C1 segment of cervical spinal cord (tissue), 14 donors: ENCODE measurements at regions not wholly inside any gene's neighbourhood (a gene's known extent, or its start where the extent isn't known, plus 50 kb on each side); places are given as distances from the start of the nearest gene placed in this dataset.
A peak's percentile ranks its signal among the peaks of the same experiment; 100 is the strongest.

Experiments used
- DNase-seq, 14 donors: peaks; one replicate each; lab custom pipeline; 2025; lab: John Stamatoyannopoulos, UW

- no peak for DNase-seq
These were observed 189.9 kb downstream of the FOXD2 start for GRCh38 chr1:47627471-47628370.

- DNase-seq: no peak
These were observed 191.4 kb downstream of the FOXD2 start for GRCh38 chr1:47629201-47629600.

DNA sequence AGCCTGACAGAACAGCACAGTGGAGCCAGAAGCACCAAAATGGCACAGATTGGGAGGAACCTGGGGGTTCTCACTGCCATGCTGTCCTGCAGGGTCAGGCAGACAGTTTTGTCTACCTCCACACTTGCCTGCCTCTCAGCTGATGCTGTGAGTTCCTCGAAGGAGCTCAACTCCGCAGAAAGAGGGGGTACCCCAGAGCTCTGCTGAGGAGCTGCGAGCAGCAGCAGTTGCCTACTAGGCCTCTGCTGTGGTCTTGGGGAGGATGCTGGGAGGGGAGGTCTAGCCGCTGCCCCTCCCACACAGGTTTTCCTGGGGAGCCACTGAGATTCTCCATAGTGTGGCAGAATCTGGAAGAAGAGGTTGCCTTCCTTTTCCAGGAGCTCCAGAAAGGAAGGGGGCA, 192.5 kb downstream of the FOXD2 start:
- no peak for DNase-seq

- no peak for DNase-seq
These were observed 193.7 kb downstream of the FOXD2 start for GRCh38 chr1:47631411-47631995.

DNA sequence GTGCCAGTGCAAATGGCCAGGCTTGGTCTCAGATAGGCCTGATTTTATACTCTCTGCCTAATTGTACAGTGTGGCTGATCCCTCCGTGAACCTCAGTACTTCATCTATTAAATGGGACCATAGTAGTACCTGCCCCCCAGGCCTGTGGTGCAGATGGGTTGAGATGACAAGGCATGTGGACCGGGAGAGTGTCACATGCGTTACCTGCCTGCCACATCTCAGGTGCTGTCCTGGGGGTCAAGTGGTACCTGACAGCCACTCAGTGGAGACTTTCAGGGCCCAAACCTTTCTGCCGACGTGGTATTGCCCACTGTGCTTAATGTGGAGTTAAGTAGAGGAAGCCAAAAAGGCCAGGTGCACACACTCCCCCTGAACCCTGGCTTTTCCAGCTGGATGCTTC, 197.3 kb downstream of the FOXD2 start:
- DNase-seq: no peak

- DNase-seq: no peak
These were observed 197.8 kb downstream of the FOXD2 start for GRCh38 chr1:47635597-47635996.

GRCh38 chr1:47637111-47637685, 199.4 kb downstream of the FOXD2 start:
- DNase-seq: no peak

DNA sequence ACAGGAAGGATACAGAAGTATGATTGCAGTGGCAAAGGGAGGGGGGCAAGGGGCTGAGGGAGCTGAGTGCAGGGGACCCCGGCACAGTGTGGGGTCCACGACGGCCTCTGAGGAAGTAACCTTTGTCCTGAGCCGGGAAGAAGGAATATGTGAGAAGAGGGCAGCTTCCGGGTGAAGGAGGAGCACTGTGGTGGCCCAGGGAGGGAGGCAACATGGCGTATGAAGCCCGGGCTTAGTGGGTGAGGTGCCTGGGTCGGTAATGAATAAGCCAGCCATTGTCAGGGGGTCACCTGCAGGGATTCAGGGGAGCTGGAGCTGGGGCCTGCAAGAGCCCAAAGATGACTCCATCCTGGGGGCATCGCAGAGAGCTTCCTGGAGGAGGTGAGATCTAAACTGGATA, 200.4 kb downstream of the FOXD2 start:
- DNase-seq: no peak

DNA sequence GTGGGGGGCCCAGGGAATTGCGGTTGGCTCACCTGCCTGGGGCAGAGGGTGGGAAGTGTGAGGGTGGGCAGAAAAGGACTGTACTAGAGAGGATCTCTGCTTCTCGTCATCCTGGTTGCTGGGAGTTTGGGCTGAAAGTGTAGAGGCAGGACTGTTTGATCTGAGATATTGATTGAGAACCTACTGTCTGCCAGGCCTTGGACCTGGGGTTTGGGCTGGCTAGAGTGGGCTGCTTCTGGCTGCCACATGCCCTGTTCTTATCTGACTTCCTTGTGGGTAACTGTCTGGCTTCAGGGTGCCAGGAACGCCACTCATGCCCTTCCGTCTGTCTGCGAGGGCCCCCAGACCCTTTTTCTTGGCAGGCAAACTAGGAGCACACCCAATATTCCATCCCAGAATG, 200.9 kb downstream of the FOXD2 start:
- no peak for DNase-seq

DNA sequence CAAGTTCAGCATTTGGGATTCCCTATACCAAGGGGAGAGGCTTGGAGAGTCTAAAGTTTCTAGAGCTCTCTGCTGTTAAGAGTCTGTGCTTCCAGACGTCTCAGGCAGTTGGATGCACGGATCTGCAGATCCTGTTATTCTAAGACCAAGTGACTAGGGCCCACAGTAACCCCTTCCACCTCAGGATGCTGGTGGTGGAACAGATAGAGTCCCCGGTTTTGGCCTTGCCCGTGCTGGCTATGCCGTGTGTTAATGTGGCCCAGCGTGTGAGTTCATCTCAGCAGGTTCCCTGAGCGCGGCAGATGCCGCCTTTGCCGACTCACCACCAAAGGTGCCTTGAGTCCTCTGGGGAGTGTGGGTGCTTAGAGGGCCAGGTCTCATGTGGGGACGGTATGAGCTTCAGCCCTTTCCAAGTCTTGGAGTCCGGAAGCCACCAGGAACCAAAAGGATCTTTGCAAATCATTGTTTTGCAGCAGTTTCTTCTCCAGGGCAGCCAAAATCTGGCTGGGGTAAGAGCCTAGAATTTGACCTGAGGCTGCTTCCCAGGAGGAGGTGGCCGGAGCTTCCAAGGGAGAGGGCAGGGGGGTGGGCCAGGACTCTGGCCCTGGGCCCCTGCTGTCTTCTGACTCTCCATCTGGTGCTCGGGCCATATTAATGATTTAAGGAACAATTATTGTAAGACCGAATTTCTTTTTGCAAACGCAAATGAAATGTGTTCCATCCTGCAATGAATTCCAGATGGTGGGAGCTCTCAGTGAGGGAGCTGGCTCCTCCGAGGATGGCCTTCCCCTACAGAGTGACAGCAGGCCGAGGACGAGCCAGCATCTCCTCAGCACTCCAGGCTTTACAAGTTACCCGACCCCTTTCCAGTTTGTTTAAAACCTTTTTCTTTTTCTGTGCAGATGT, 205.7 kb downstream of the FOXD2 start:
- no peak for DNase-seq

DNA sequence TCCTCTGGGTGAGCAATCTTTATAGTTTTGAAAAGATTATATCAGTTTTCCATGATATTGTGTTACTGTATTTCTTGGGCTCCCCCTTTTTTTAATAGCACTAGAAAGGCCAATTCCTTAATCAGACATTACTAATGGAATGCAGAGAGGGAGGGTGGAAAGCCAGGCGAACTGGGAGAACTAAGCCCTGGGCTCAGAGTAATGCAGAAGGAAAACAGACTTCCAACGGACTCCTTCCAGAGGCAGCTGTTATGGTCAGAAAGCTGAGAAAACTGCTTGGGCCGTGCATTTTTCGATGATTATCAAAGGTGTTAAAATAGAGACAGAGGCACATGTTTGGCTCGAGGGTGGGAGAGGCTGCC, 206.3 kb downstream of the FOXD2 start:
- DNase-seq: no peak

DNA sequence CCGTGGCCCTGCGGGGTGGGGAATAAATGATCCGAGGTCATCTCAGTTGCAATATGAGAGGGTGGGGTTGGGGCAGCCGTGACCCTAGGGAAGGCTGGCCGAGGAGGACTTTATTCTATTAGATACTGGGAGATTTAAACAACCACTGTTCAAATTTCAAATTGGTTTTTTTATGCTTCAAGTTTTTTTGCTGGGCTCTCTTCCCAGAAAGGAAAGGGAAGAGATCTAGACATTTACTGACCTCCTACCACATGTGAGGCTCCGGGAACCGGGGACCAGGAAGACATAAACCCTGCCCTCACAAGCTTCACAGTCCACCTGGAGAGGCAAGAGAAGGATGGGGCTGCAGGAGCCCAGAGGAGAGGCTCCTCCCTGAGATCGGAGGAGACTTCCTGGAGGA, 207.3 kb downstream of the FOXD2 start:
- DNase-seq: no peak

DNA sequence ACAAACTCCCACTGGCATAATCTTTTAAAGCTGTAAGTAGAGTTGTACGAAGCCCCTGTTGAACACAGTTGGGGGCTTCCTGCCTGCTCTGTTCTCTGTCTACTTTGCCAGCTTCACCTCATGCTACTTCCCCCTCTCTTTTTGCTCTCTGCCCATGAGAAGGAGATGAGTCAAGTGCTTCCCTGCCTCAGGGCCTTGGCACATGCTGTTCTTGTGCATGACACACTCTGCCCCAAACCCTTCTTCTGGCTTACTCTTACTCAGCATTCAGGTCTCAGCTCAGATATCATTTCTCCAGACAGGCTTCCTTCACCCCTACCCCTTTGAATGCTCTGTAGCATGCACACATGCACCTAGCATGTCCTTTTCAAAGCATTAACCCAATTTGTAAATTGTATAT, 208.8 kb downstream of the FOXD2 start:
- DNase-seq: no peak

DNA sequence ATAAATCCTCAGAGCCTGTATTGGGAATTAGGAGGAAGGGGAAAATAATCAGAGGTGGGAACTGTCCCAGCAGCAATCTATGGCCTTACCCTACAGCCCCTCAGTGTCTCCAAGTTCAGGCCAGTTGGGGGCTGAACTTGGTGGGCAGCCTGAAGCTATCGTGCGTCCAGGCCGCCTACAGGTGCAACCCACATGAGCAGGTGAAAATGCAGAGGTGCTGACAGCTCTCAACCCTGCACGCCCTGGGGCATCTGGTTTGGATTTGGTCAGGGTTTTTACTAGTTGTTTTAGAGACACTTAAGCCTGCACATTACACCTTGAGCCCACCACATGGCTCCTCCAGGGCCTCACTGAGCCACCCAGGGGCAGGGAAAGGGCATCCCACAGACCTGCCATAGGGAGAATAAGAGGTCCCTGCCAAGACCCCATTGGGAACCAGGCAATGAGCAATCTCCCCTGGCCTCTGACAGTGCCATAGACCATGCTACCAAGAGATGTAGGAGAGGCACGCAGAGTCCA, 209.5 kb downstream of the FOXD2 start:
- no peak for DNase-seq

DNA sequence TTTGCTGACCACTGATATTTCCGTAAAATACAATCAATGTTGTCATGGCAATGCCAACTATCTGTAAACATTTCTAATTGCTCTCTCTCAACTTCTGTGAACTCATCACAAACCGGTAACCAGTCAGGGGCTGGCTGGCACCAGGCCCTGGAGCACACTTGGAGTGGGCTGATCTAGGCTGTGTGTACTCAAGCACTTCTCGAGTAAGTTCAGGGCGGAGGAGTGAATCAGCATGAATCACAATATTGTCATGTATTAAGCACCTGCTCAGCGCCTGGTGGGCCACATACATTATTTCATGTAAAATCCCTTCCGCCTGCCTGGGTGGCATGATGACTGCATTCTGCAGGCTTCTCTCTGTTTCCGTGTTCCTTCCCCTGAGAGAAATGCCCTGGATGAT, 212.4 kb downstream of the FOXD2 start:
- DNase-seq: no peak

DNA sequence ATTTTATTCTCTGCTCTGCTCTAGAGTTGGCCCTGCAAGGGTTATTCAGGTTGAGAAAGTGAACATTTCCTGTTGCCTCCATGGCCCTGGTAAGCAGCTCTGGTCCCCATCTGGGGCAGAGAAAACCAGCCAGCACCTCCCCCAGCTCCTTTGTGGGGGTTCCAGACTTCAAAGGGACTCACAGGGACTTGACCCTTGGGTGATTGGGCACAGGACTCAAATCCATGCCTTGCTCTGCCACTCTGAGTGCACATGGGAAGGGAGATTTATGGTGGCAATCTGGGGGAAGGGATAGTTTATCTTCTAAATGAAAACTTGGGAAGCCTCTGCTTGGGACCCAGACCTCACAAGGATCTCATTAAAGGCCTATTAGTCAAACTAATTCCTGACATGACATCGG, 212.8 kb downstream of the FOXD2 start:
- no peak for DNase-seq

GRCh38 chr1:47651311-47652089, 213.7 kb downstream of the FOXD2 start:
- no peak for DNase-seq

DNA sequence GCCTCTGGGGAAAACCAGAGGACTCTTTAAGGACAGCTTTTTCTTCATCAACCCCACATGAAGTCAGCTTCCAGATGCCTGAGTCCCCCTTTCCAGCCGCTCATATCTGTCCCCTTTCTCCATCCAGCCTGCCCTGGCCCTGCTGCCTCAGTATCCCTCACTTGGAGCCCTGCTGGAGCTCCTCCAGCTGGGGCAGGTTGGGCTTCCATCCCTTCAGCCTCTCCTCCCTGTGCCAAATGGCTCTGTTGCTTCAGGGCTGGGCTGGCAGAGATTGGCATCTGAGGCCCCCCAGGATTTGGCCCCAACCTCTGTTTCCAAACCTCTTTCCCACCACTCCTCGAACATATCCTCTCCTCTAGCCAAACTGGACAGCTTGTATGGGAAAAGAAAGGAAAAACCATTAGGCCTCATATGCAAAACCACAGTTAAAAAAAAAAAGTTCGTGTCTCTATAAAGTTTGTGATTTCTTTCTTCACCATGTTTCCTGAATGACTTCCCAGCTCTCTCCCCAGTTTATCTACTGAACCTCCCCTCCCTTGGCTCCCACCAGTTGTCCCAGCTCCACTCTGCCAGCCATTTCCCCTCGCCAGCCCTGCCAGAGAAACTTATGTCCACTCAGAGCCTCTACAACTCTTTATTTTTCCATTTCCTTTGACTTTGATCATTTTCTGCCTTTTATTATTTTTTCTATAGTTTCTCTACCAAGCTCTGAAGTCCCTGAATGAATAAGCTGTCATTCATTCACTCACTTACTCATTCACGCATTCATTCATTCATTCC, 217.9 kb downstream of the FOXD2 start:
- DNase-seq: no peak

DNA sequence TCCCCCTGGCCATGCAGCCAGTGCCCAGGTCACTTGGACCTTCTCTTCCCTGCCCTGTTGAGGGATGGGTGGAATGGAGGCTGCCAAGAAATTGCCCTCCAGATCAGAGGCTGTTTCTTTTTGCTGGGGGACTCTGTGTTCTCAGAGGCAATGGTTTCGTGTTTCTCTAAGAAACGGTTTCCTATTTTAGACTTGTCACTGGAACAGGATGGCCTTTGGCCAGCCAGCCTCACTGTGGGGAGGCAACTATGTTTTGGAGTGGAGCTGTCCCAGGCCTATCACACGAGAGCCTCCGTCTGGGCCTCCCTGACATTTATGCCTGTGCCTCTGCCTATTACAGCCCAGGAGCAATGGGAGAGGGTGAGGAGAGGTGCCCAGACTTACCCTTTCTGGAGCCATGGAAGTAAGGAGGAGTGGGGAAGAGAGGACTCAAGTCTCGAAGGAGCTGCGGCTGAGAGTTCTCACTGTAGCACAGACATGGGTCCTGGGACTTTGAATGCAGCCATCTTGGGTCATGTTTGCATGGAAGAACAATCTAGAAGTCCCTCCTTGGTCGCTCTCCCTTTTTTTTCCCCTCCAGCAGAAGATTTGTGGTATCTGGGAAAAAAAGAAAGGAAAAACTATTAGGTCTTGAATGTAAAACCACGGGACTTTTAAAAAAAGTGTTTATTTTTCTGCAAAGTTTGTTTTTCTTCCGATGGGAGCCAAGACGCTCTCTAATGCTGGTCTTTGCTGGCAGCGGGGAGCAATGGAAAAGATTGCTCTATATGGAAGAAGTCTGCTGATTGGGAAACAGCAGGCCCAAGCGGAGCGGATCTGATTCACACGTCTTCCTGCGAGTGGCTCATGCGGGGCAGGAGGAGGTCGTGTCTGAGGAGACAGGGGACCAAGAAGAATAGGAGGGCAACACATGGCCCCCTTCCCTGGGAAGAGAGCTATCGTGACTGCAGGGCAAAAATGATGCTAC, 219.2 kb downstream of the FOXD2 start:
- peak in 7 of 14 donors; percentile 10 to 48 (median 30) for DNase-seq
